K562 (cell line): ENCODE measurements at regions not wholly inside any gene's neighbourhood (a gene's known extent, or its start where the extent isn't known, plus 50 kb on each side); places are given as distances from the start of the nearest gene placed in this dataset.

Experiments used
- CBFA2T3 ChIP-seq: fragments of 450-650 bp; IDR thresholded peaks from 2 replicates; pipeline ENCODE4 v1.6.1; 2017
- CREB1 ChIP-seq, 2 experiments: sonication (generic) in 1 of 2; formaldehyde crosslinking in 1 of 2; IDR thresholded peaks; 2 replicates each; pipeline versions ENCODE4 v1.6.1 to v1.8.0; 2012 to 2022; ENCODE audit warnings: inconsistent platforms in 1 of 2, mild to moderate bottlenecking in 1 of 2, missing genetic modification reagents in 1 of 2, moderate library complexity in 1 of 2
- DPF2 ChIP-seq: fragments of 450-650 bp; IDR thresholded peaks from 2 replicates; pipeline ENCODE4 v1.6.1; 2016
- EP300 ChIP-seq: IDR thresholded peaks from 2 replicates; pipeline ENCODE4 v1.6.1; 2012; ENCODE audit warnings: low read length, improper control_type of control experiment
- MAZ ChIP-seq, 2 experiments: fragments of 450-650 bp in 1 of 2; sonication (generic) in 1 of 2; formaldehyde crosslinking; IDR thresholded peaks in 1 of 2; conservative IDR thresholded peaks in 1 of 2; 2 replicates each; pipeline versions ENCODE4 v1.4.0 to v1.5.0; 2020; ENCODE audit warnings: mild to moderate bottlenecking in 1 of 2, missing genetic modification reagents in 1 of 2
- ZNF444 ChIP-seq: fragments of 250-450 bp; sonication (Bioruptor Pico); IDR thresholded peaks from 2 replicates; pipeline ENCODE4 v1.4.0; 2020; ENCODE audit warnings: mild to moderate bottlenecking, moderate library complexity
- TF ChIP-seq, protein P1 (sequence below), 2 experiments: fragments of 450-650 bp in 1 of 2; sonication (generic) in 1 of 2; formaldehyde crosslinking in 1 of 2; IDR thresholded peaks; 2 replicates each; pipeline versions ENCODE4 v1.7.1 to v1.9.0; 2016 to 2022; ENCODE audit warnings: inconsistent platforms in 1 of 2, mild to moderate bottlenecking in 1 of 2, missing genetic modification reagents in 1 of 2
- TF ChIP-seq, protein P2 (sequence below): IDR thresholded peaks from 3 replicates; pipeline ENCODE4 v1.6.1; 2011; ENCODE audit warnings: borderline replicate concordance, mild to moderate bottlenecking, moderate library complexity; ENCODE audit not compliant: insufficient read length; ENCODE audit errors: extremely low read depth
- TF ChIP-seq, protein P3 (sequence below), 3 experiments: IDR thresholded peaks in 2 of 3; conservative IDR thresholded peaks in 1 of 3; 2 replicates each; pipeline ENCODE4 v1.5.1; 2011 to 2012; ENCODE audit warnings: low read length in 3 of 3, mild to moderate bottlenecking in 3 of 3, control low read depth in 2 of 3, improper control_type of control experiment in 1 of 3, inconsistent platforms in 1 of 3, low read depth in 1 of 3, mixed read lengths in 1 of 3, moderate library complexity in 1 of 3; ENCODE audit not compliant: insufficient read depth in 2 of 3
- TF ChIP-seq, protein P4 (sequence below): fragments of 450-650 bp; conservative IDR thresholded peaks from 2 replicates; pipeline ENCODE4 v1.6.1; 2016; ENCODE audit warnings: missing genetic modification characterization, low read depth, mild to moderate bottlenecking, missing compliant biosample characterization, moderate library complexity

DNA sequence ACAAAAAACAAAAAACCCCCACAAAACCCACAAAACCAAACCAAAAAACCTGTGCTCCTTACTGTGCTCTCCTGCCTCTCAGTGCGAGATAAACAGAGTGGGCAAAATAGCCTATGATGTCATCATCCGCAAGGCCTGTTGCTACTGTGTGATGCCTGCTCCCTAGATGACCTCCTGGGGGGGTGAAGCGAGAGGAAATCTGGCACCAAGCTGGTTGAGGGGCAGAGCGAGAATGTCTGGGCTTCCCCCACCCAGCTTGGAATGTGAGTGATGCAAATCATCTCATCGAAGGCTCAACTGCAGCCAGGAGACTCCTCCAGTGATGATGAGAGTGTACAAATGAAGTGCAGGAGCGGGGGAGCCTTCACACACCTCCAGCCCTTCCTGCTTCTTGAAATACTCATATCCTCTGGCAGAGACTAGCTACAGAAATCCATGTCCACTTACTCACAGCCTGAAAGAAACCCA lies 57.7 kb upstream of the MAP4K3 start (continued):
- TF ChIP-seq, protein P1, sequence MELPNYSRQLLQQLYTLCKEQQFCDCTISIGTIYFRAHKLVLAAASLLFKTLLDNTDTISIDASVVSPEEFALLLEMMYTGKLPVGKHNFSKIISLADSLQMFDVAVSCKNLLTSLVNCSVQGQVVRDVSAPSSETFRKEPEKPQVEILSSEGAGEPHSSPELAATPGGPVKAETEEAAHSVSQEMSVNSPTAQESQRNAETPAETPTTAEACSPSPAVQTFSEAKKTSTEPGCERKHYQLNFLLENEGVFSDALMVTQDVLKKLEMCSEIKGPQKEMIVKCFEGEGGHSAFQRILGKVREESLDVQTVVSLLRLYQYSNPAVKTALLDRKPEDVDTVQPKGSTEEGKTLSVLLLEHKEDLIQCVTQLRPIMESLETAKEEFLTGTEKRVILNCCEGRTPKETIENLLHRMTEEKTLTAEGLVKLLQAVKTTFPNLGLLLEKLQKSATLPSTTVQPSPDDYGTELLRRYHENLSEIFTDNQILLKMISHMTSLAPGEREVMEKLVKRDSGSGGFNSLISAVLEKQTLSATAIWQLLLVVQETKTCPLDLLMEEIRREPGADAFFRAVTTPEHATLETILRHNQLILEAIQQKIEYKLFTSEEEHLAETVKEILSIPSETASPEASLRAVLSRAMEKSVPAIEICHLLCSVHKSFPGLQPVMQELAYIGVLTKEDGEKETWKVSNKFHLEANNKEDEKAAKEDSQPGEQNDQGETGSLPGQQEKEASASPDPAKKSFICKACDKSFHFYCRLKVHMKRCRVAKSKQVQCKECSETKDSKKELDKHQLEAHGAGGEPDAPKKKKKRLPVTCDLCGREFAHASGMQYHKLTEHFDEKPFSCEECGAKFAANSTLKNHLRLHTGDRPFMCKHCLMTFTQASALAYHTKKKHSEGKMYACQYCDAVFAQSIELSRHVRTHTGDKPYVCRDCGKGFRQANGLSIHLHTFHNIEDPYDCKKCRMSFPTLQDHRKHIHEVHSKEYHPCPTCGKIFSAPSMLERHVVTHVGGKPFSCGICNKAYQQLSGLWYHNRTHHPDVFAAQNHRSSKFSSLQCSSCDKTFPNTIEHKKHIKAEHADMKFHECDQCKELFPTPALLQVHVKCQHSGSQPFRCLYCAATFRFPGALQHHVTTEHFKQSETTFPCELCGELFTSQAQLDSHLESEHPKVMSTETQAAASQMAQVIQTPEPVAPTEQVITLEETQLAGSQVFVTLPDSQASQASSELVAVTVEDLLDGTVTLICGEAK (IDR thresholded peaks at IDR 0.05), result no peak
- TF ChIP-seq, protein P1 (CRISPR knock-in tag; IDR thresholded peaks at IDR 0.05), result no peak
- no peak for TF ChIP-seq ZNF444 (CRISPR knock-in tag)
- TF ChIP-seq CBFA2T3, result peak; percentile 37; the same call in 1 of the 2 replicates
- TF ChIP-seq, protein P2, sequence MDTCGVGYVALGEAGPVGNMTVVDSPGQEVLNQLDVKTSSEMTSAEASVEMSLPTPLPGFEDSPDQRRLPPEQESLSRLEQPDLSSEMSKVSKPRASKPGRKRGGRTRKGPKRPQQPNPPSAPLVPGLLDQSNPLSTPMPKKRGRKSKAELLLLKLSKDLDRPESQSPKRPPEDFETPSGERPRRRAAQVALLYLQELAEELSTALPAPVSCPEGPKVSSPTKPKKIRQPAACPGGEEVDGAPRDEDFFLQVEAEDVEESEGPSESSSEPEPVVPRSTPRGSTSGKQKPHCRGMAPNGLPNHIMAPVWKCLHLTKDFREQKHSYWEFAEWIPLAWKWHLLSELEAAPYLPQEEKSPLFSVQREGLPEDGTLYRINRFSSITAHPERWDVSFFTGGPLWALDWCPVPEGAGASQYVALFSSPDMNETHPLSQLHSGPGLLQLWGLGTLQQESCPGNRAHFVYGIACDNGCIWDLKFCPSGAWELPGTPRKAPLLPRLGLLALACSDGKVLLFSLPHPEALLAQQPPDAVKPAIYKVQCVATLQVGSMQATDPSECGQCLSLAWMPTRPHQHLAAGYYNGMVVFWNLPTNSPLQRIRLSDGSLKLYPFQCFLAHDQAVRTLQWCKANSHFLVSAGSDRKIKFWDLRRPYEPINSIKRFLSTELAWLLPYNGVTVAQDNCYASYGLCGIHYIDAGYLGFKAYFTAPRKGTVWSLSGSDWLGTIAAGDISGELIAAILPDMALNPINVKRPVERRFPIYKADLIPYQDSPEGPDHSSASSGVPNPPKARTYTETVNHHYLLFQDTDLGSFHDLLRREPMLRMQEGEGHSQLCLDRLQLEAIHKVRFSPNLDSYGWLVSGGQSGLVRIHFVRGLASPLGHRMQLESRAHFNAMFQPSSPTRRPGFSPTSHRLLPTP, result no peak
- TF ChIP-seq EP300, result no peak
- TF ChIP-seq, protein P3, sequence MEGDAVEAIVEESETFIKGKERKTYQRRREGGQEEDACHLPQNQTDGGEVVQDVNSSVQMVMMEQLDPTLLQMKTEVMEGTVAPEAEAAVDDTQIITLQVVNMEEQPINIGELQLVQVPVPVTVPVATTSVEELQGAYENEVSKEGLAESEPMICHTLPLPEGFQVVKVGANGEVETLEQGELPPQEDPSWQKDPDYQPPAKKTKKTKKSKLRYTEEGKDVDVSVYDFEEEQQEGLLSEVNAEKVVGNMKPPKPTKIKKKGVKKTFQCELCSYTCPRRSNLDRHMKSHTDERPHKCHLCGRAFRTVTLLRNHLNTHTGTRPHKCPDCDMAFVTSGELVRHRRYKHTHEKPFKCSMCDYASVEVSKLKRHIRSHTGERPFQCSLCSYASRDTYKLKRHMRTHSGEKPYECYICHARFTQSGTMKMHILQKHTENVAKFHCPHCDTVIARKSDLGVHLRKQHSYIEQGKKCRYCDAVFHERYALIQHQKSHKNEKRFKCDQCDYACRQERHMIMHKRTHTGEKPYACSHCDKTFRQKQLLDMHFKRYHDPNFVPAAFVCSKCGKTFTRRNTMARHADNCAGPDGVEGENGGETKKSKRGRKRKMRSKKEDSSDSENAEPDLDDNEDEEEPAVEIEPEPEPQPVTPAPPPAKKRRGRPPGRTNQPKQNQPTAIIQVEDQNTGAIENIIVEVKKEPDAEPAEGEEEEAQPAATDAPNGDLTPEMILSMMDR (IDR thresholded peaks at IDR 0.05 in 2 of 3, conservative IDR thresholded peaks at IDR 0.05 in 1 of 3; ENCODE audit: insufficient read depth in 2 of 3, low read depth in 1 of 3, low read length in 3 of 3), result no peak
- 0 out of 2 replicates have a peak, but pooled peaks have one; percentile 21 for TF ChIP-seq CREB1 (IDR thresholded peaks at IDR 0.05)
- no peak for TF ChIP-seq CREB1 (CRISPR knock-in tag; IDR thresholded peaks at IDR 0.05)
- TF ChIP-seq MAZ (CRISPR knock-in tag; conservative IDR thresholded peaks at IDR 0.05 in 1 of 2, IDR thresholded peaks at IDR 0.05 in 1 of 2), result 0 out of 4 replicates have a peak, but pooled peaks of 1 of the 2 experiments have one; percentile 34
- TF ChIP-seq, protein P4, sequence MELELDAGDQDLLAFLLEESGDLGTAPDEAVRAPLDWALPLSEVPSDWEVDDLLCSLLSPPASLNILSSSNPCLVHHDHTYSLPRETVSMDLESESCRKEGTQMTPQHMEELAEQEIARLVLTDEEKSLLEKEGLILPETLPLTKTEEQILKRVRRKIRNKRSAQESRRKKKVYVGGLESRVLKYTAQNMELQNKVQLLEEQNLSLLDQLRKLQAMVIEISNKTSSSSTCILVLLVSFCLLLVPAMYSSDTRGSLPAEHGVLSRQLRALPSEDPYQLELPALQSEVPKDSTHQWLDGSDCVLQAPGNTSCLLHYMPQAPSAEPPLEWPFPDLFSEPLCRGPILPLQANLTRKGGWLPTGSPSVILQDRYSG (tag), result no peak
- TF ChIP-seq DPF2, result peak; percentile 54; the same call in 1 of the 2 replicates
